UCSD-AML1 (cell line): ENCODE measurements at regions not wholly inside any gene's neighbourhood (a gene's known extent, or its start where the extent isn't known, plus 50 kb on each side); places are given as distances from the start of the nearest gene placed in this dataset.

Experiments used
- DNase-seq: peaks from one replicate; lab custom pipeline; 2025; ENCODE audit not compliant: unreplicated experiment; lab: John Stamatoyannopoulos, UW

- DNase-seq, result no peak
Measured at GRCh38 chr2:195021711-195022507, 635.1 kb upstream of the SLC39A10 start.

GRCh38 chr2:195018462-195018861, 638.6 kb upstream of the SLC39A10 start:
- no peak for DNase-seq

GRCh38 chr2:195017890-195018289, 639.1 kb upstream of the SLC39A10 start:
- DNase-seq, result no peak

- DNase-seq, result no peak
Measured at GRCh38 chr2:195016841-195017240, 640.2 kb upstream of the SLC39A10 start.

GRCh38 chr2:195009202-195009601, 647.8 kb upstream of the SLC39A10 start:
- DNase-seq, result no peak

- no peak for DNase-seq
Measured at GRCh38 chr2:195006856-195007255, 650.2 kb upstream of the SLC39A10 start.

- no peak for DNase-seq
Measured at GRCh38 chr2:195003881-195004471, 653.0 kb upstream of the SLC39A10 start.

- no peak for DNase-seq
Measured at GRCh38 chr2:195001924-195002323, 655.1 kb upstream of the SLC39A10 start.

GRCh38 chr2:194999771-195000170, 657.3 kb upstream of the SLC39A10 start:
- no peak for DNase-seq

- no peak for DNase-seq
Measured at GRCh38 chr2:194992648-194993047, 664.4 kb upstream of the SLC39A10 start.

GRCh38 chr2:194985258-194985657, 671.8 kb upstream of the SLC39A10 start:
- DNase-seq, result no peak

- DNase-seq, result no peak
Measured at GRCh38 chr2:194962254-194962653, 694.8 kb upstream of the SLC39A10 start.

GRCh38 chr2:194954218-194954617, 702.8 kb upstream of the SLC39A10 start:
- DNase-seq, result no peak

- DNase-seq, result no peak
Measured at GRCh38 chr2:194946826-194947225, 710.2 kb upstream of the SLC39A10 start.

- DNase-seq, result no peak
Measured at GRCh38 chr2:194938066-194938465, 719.0 kb upstream of the SLC39A10 start.

- peak; percentile 2 for DNase-seq
Measured at GRCh38 chr2:194927489-194927888, 729.5 kb upstream of the SLC39A10 start.

GRCh38 chr2:194926873-194927272, 730.2 kb upstream of the SLC39A10 start:
- no peak for DNase-seq

GRCh38 chr2:194925742-194926141, 731.3 kb upstream of the SLC39A10 start:
- DNase-seq, result no peak

- no peak for DNase-seq
Measured at GRCh38 chr2:194917519-194917918, 739.5 kb upstream of the SLC39A10 start.

GRCh38 chr2:194915485-194915884, 741.5 kb upstream of the SLC39A10 start:
- no peak for DNase-seq

GRCh38 chr2:194907569-194907968, 749.5 kb upstream of the SLC39A10 start:
- no peak for DNase-seq

GRCh38 chr2:194896871-194897270, 760.2 kb upstream of the SLC39A10 start:
- no peak for DNase-seq

GRCh38 chr2:194883711-194884110, 773.3 kb upstream of the SLC39A10 start:
- no peak for DNase-seq
